GM23248 (cell line): ENCODE measurements at regions not wholly inside any gene's neighbourhood (a gene's known extent, or its start where the extent isn't known, plus 50 kb on each side); places are given as distances from the start of the nearest gene placed in this dataset.

Experiments
- EZH2 ChIP-seq: fragments of 200-600 bp; sonication (generic); IDR thresholded peaks from 2 replicates; pipeline ENCODE4 v1.6.1; 2018; ENCODE audit warnings: antibody characterized with exemption, mild to moderate bottlenecking; ENCODE audit not compliant: insufficient read depth, poor library complexity, severe bottlenecking
- EZH2phosphoT487 ChIP-seq: fragments of 200-600 bp; sonication (generic); IDR thresholded peaks from 2 replicates; pipeline ENCODE4 v1.6.1; 2018; ENCODE audit warnings: antibody characterized with exemption, moderate library complexity, mild to moderate bottlenecking, low read depth; ENCODE audit not compliant: insufficient read depth

- no peak for TF ChIP-seq EZH2phosphoT487
- TF ChIP-seq EZH2, result no peak
Measured at GRCh38 chr7:20839987-20840386, 53.3 kb upstream of the SP8 start.
